Fibroblast of mammary gland (primary cell): ENCODE measurements at regions not wholly inside any gene's neighbourhood (a gene's known extent, or its start where the extent isn't known, plus 50 kb on each side); places are given as distances from the start of the nearest gene placed in this dataset.

Experiments
- DNase-seq: peaks from one replicate; pipeline ENCODE4 v3.0.0-alpha.2; 2010; ENCODE audit warnings: low read depth
- H3K4me3 ChIP-seq: 2 replicates; pipeline ENCODE4 v1.5.1; 2011; ENCODE audit warnings: low read depth, mild to moderate bottlenecking, low read length, moderate library complexity; ENCODE audit not compliant: control insufficient read depth
- TF ChIP-seq, protein P1 (sequence below): conservative IDR thresholded peaks from 2 replicates; pipeline ENCODE4 v1.5.1; 2011; ENCODE audit warnings: low read depth, low read length, inconsistent platforms; ENCODE audit not compliant: control insufficient read depth, insufficient read depth

DNA sequence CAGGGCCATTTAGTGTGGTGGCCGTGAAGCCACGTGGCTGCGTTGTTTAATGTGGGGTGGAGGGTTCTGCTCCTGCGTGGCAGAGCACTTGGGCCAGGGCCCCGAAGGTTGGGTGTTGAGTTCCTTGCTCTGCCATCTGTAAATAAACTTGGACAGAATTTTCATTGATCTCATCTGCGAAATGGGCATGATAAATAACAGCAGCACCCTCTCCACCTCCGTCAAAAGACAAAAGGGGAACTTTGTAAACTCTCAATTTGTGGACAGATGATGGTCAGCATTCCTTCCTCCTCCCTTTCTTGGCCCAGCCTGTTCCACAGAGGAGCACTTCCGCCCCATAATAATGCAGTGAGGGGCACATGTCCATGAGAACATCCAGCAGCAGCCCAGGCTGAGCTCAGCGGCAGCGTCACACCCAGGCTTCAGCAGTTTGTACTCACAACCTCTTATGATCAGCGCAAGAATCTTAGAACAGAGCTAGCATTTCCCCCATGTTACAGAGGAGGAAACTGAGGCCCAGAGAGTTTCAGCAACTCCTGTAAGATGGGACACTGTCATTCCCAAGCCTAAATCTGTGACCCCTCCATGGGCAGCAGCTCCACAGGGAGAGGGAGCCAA lies 874.5 kb downstream of the BRD1 start:
- TF ChIP-seq, protein P1, sequence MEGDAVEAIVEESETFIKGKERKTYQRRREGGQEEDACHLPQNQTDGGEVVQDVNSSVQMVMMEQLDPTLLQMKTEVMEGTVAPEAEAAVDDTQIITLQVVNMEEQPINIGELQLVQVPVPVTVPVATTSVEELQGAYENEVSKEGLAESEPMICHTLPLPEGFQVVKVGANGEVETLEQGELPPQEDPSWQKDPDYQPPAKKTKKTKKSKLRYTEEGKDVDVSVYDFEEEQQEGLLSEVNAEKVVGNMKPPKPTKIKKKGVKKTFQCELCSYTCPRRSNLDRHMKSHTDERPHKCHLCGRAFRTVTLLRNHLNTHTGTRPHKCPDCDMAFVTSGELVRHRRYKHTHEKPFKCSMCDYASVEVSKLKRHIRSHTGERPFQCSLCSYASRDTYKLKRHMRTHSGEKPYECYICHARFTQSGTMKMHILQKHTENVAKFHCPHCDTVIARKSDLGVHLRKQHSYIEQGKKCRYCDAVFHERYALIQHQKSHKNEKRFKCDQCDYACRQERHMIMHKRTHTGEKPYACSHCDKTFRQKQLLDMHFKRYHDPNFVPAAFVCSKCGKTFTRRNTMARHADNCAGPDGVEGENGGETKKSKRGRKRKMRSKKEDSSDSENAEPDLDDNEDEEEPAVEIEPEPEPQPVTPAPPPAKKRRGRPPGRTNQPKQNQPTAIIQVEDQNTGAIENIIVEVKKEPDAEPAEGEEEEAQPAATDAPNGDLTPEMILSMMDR: no peak
- H3K4me3 ChIP-seq: no peak overlapping the region
- no peak for DNase-seq

DNA sequence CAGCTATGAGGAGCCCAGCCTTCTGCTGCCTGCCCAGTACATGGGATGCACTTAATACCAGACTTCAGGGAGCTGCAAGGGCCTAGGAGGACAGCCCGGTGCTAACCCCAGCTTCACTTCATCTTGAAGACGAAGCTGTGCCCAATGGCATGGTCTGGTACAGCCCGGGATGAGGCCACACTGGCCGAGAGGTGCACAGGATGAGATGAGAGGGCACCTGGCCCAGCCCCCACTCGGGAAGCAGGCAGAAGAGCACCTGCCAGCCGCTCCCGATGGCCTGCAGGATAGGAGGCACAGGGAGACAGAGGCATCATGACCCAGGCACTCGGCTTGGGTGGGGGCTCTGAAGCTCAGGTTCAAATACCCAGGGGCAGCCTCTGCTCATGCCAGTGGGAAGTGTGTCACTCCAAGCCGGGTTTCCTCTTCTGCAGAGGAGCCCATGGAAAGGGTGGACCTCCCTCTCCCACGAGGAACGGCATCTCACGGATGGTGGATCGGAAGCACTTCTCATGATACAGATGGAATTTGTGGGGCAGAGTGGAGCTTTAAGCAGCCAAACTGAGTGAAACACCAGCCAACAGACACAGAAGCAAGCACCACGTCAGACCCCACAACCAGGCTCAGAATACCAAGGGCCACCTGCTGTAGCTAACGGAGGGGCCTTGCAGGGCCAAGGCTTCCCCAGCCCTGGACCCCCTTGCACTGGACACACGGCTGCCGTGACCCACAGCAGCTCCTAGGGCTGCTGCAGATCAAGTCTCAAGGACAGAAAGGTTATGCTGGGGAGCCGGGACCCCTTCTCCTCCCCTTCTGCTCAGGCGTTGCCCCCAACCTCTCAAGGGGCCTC lies 875.2 kb downstream of the BRD1 start:
- DNase-seq: no peak
- TF ChIP-seq, protein P1: no peak

DNA sequence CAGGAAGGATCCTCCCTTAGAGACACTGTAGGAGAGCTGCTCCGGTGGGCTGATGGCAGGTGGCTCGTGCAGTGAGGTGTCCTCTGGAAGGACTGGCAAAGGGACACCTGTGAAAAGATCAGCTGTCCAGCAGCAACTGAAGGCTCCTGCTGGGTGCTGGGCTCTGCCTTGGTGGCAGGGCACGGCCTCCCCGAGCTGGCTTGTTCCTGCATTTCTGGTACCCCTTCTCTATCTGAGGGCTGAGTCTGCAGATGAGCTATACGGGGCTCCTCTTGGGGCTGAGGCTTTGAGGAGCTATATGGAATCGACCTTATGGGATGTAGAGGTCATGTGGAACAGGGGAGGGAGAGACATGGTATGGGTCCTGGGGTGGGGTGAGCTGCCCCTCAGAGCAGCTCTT lies 875.8 kb downstream of the BRD1 start:
- DNase-seq: no peak
- no peak overlapping the region for H3K4me3 ChIP-seq
- TF ChIP-seq, protein P1: no peak

More for the DNA sequence above, 875.2 kb downstream of the BRD1 start:
- no peak overlapping the region for H3K4me3 ChIP-seq

DNA sequence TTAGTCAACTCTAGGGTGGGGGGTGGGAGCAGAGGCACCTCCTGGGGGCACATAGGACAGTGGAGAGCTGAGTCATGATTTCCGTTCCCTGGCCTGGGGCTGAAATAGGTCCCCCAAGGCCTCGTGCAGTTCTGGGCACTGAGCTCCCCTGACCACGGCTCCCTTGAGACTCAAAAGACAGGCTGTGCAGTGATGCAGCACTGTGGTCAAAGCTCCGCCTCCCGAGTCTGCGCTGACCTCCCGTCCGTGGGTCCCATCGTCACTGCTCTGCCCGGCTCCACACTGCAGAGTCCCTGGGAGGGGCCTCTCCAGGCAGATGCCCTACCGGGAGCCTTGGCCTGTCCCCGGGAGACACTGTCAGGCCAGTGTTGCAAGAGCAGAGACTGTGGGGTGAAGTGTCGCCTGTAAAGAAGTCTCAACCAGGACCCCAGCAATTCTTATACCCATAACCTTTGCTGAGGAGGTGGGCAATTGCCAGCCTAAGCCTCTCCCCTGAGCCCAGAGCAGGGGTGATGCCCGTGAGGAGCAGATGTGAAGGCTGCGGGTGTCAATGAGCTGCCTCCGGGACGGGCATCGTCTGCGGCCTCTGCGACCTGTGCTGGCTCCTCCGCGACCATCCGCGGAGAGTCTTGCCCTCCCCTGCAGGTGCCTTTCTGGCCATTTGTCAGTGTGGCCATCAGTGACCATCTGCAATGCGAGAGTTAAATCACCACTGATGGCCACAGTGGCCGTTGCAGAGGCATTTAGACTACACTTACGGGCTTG lies 877.3 kb downstream of the BRD1 start:
- DNase-seq: no peak
- no peak overlapping the region for H3K4me3 ChIP-seq
- TF ChIP-seq, protein P1: no peak

DNA sequence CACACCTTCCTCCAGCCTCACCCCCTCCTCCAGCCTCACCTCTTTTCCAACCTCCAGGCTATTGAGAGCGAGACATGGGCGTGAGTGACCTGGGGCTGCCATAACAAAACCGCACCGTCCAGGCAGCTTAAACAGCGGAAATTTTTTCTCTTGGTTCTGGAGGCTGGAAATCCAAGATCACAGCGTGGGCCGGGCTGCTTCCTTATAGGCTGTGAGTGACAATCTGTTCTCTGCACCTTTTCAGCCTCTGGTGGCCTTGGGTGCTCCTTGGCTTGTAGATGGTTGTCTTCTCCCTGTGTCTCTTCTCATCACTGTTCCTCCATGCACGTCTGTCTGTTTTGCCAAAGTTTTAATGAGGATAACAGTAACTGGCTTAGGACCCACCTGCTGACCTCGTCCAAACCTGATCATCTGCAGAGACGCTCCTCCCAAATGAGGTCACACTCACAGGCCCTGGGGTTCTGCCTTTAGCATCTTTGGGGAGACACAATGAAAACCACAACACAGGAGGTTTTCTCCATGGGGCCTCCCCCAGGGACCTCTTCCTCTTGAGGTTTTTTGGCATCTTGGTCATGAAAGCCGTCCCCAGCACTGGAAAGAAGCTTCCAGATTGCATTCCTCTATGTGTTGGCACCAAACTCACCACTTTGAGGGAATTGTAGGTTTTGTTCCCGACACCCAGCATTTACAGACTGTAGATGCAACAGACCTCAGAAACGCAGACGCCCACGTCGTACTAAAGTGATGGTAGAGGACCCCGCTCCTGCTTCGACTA lies 878.1 kb downstream of the BRD1 start:
- DNase-seq: no peak
- TF ChIP-seq, protein P1: no peak
- H3K4me3 ChIP-seq: no peak overlapping the region

DNA sequence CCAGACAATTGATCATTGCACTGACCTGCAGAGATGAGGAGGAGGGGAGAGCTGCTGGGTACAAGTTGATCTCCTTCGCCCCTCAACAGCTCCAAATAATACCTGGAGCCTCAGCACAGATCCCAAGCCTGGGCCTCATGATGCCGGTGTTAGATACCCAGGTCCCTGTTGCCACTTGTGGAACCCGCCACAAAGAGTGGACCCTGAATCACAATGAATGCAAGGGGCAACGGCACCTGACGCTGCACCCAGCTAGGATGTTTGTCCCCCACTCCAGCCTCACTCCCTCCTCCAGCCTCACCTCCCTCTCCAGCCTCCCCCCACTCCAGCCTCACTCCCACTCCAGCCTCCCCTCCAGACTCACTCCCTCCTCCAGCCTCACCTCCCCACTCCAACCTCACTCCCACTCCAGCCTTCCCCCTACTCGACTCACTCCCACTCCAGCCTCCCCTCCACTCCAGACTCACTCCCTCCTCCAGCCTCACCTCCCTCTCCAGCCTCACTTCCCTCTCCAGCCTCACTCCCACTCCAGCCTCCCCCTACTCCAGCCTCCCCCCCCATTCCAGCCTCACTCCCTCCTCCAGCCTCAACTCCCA lies 879.0 kb downstream of the BRD1 start:
- DNase-seq: no peak
- TF ChIP-seq, protein P1: no peak
- no peak overlapping the region for H3K4me3 ChIP-seq
